MM.1S (cell line): ENCODE measurements at regions not wholly inside any gene's neighbourhood (a gene's known extent, or its start where the extent isn't known, plus 50 kb on each side); places are given as distances from the start of the nearest gene placed in this dataset.
"Not testable (repeated sequence)": the region's sequence is repeated elsewhere in the genome, so short reads cannot be mapped to it uniquely, and the experiment has no call there.

Experiments
- DNase-seq: peaks from one replicate; pipeline ENCODE4 v3.0.0-alpha.2; 2015
- H2AFZ ChIP-seq: fragments of 300-600 bp; sonication (generic); 2 replicates; pipeline ENCODE4 v1.6.0; 2016; ENCODE audit warnings: antibody characterized with exemption, low read length
- H3F3A ChIP-seq: fragments of 300-600 bp; sonication (generic); 2 replicates; pipeline ENCODE4 v1.6.1; 2016; ENCODE audit warnings: mild to moderate bottlenecking, antibody characterized with exemption, low read length, moderate library complexity, mixed read lengths; ENCODE audit not compliant: insufficient read depth
- H3K27ac ChIP-seq: fragments of 300-600 bp; sonication (generic); 2 replicates; pipeline ENCODE4 v1.5.1; 2016; ENCODE audit warnings: mild to moderate bottlenecking, low read length
- H3K27me3 ChIP-seq: fragments of 300-600 bp; sonication (generic); replicated peaks from 2 replicates; pipeline ENCODE4 v1.6.0; 2016; ENCODE audit warnings: low read length; ENCODE audit not compliant: insufficient read depth
- H3K36me3 ChIP-seq: fragments of 300-600 bp; sonication (generic); replicated peaks from 2 replicates; pipeline ENCODE4 v1.6.1; 2016; ENCODE audit warnings: mild to moderate bottlenecking, low read length, mixed read lengths; ENCODE audit not compliant: insufficient read depth
- H3K4me1 ChIP-seq: fragments of 300-600 bp; sonication (generic); 2 replicates; pipeline ENCODE4 v1.6.1; 2016; ENCODE audit warnings: low read length, mixed read lengths
- H3K4me2 ChIP-seq: fragments of 300-600 bp; sonication (generic); 2 replicates; pipeline ENCODE4 v1.6.0; 2016; ENCODE audit warnings: low read depth, low read length
- H3K4me3 ChIP-seq: fragments of 300-600 bp; sonication (generic); 2 replicates; pipeline ENCODE4 v1.5.1; 2016; ENCODE audit warnings: low read length, mixed read lengths
- H3K79me2 ChIP-seq: fragments of 300-600 bp; sonication (generic); 2 replicates; pipeline ENCODE4 v1.6.1; 2016; ENCODE audit warnings: mixed run types, low read length, mixed read lengths
- H3K9ac ChIP-seq: fragments of 300-600 bp; sonication (generic); 2 replicates; pipeline ENCODE4 v1.6.1; 2016; ENCODE audit warnings: low read length, mixed read lengths
- H3K9me2 ChIP-seq: fragments of 300-600 bp; sonication (generic); replicated peaks from 2 replicates; pipeline ENCODE4 v1.6.1; 2016; ENCODE audit warnings: mild to moderate bottlenecking, low read length, mixed read lengths; ENCODE audit not compliant: insufficient read depth
- H3K9me3 ChIP-seq: fragments of 300-600 bp; sonication (generic); replicated peaks from 2 replicates; pipeline ENCODE4 v1.6.1; 2016; ENCODE audit warnings: mild to moderate bottlenecking, low read length, mixed read lengths; ENCODE audit not compliant: insufficient read depth
- H4K20me1 ChIP-seq: fragments of 300-600 bp; sonication (generic); 2 replicates; pipeline ENCODE4 v1.6.1; 2016; ENCODE audit warnings: mild to moderate bottlenecking, low read length, moderate library complexity, mixed read lengths; ENCODE audit not compliant: insufficient read depth
- EZH2 ChIP-seq: fragments of 300-600 bp; sonication (generic); optimal IDR thresholded peaks from 2 replicates; pipeline ENCODE3; 2017; ENCODE audit warnings: low read depth, mild to moderate bottlenecking, antibody characterized with exemption, low read length, mixed read lengths
- EZH2phosphoT487 ChIP-seq: fragments of 300-600 bp; sonication (generic); IDR thresholded peaks from 2 replicates; pipeline ENCODE4 v1.6.1; 2018; ENCODE audit warnings: antibody characterized with exemption, low read length
- TF ChIP-seq, protein P1 (sequence below): fragments of 300-600 bp; sonication (generic); IDR thresholded peaks from 2 replicates; pipeline ENCODE4 v1.5.1; 2016; ENCODE audit warnings: antibody characterized with exemption, low read length, mixed read lengths

GRCh38 chr1:4076346-4076745, 176.3 kb upstream of the C1orf174 start:
- Histone ChIP-seq H3K4me2 (no peak overlapping the region), H3F3A (no peaks in the 10 kb centered on the region), H4K20me1 (no peaks in the 10 kb centered on the region), H3K9me3 (no peaks in the 10 kb centered on the region), H3K27ac (no peak overlapping the region), H3K36me3 (no peaks in the 10 kb centered on the region), H3K9ac (no peak overlapping the region), H3K4me1 (no peaks in the 10 kb centered on the region), H2AFZ (no peak overlapping the region), H3K9me2 (no peaks in the 10 kb centered on the region), H3K27me3 (peaks cover 62% of the 10 kb centered on the region), H3K79me2 (no peaks in the 10 kb centered on the region), H3K4me3 (no peak overlapping the region)
- TF ChIP-seq EZH2phosphoT487 = no peak
- DNase-seq = no peak

DNA sequence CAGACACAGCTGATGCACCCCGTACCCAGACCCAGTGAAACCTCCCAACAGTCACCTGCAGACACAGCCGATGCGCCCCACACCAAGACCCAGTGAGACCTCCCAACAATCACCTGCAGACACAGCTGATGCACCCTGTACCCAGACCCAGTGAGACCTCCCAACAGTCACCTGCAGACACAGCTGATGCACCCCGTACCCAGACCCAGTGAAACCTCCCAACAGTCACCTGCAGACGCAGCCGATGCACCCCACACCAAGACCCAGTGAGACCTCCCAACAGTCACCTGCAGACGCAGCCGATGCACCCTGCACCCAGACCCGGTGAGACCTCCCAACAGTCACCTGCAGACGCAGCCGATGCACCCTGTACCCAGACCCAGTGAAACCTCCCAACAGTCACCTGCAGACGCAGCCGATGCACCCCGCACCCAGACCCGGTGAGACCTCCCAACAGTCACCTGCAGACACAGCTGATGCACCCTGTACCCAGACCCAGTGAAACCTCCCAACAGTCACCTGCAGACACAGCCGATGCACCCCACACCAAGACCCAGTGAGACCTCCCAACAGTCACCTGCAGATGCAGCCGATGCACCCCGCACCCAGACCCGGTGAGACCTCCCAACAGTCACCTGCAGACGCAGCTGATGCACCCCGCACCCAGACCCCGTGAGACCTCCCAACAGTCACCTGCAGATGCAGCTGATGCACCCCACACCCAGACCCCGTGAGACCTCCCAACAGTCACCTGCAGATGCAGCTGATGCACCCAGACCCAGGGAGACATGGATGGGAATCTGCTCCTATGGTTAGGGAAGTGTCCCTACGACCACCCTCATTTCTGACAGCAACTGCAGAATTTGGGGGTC, 178.3 kb upstream of the C1orf174 start:
- not testable (repeated sequence) for H3K4me1 ChIP-seq, H4K20me1 ChIP-seq, DNase-seq, H3K79me2 ChIP-seq, H3K27ac ChIP-seq, H3K36me3 ChIP-seq, H3K4me2 ChIP-seq, H3K4me3 ChIP-seq, H3K9me2 ChIP-seq, H3K9ac ChIP-seq, H3F3A ChIP-seq, H3K9me3 ChIP-seq, H2AFZ ChIP-seq
- H3K27me3 ChIP-seq = peaks cover 62% of the 10 kb centered on the region

- TF ChIP-seq EZH2phosphoT487 (no peak), EZH2 (no peak)
- TF ChIP-seq, protein P1, sequence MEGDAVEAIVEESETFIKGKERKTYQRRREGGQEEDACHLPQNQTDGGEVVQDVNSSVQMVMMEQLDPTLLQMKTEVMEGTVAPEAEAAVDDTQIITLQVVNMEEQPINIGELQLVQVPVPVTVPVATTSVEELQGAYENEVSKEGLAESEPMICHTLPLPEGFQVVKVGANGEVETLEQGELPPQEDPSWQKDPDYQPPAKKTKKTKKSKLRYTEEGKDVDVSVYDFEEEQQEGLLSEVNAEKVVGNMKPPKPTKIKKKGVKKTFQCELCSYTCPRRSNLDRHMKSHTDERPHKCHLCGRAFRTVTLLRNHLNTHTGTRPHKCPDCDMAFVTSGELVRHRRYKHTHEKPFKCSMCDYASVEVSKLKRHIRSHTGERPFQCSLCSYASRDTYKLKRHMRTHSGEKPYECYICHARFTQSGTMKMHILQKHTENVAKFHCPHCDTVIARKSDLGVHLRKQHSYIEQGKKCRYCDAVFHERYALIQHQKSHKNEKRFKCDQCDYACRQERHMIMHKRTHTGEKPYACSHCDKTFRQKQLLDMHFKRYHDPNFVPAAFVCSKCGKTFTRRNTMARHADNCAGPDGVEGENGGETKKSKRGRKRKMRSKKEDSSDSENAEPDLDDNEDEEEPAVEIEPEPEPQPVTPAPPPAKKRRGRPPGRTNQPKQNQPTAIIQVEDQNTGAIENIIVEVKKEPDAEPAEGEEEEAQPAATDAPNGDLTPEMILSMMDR = no peak
- Histone ChIP-seq H3K9ac (no peak overlapping the region), H3K79me2 (no peaks in the 10 kb centered on the region)
These were observed 179.7 kb upstream of the C1orf174 start for GRCh38 chr1:4079815-4080214.

GRCh38 chr1:4081806-4082711, 182.0 kb upstream of the C1orf174 start:
- Histone ChIP-seq H3K4me1 (no peaks in the 10 kb centered on the region), H3K4me2 (no peak overlapping the region), H3K9me3 (no peaks in the 10 kb centered on the region), H2AFZ (no peak overlapping the region), H4K20me1 (no peaks in the 10 kb centered on the region), H3K4me3 (no peak overlapping the region), H3K27me3 (peaks cover 67% of the 10 kb centered on the region), H3K27ac (no peak overlapping the region), H3K9me2 (no peaks in the 10 kb centered on the region), H3F3A (no peaks in the 10 kb centered on the region), H3K9ac (no peak overlapping the region), H3K79me2 (no peaks in the 10 kb centered on the region), H3K36me3 (no peaks in the 10 kb centered on the region)
- TF ChIP-seq, protein P1 = no peak
- no peak for TF ChIP-seq EZH2phosphoT487
- no peak for TF ChIP-seq EZH2
- no peak for DNase-seq

More at GRCh38 chr1:4079815-4080214, 179.7 kb upstream of the C1orf174 start:
- H3K27me3 ChIP-seq = peaks cover 64% of the 10 kb centered on the region
- no peaks in the 10 kb centered on the region for H3F3A ChIP-seq
- H3K36me3 ChIP-seq = no peaks in the 10 kb centered on the region
- H4K20me1 ChIP-seq = no peaks in the 10 kb centered on the region
- no peaks in the 10 kb centered on the region for H3K4me1 ChIP-seq
- H3K4me2 ChIP-seq = no peak overlapping the region
- H3K27ac ChIP-seq = no peak overlapping the region
- no peak overlapping the region for H2AFZ ChIP-seq
- no peak overlapping the region for H3K4me3 ChIP-seq
- H3K9me3 ChIP-seq = no peaks in the 10 kb centered on the region
- no peak for DNase-seq
- no peaks in the 10 kb centered on the region for H3K9me2 ChIP-seq
